NT2/D1 (cell line): ENCODE measurements at regions not wholly inside any gene's neighbourhood (a gene's known extent, or its start where the extent isn't known, plus 50 kb on each side); places are given as distances from the start of the nearest gene placed in this dataset.

Source experiments
- SUZ12 ChIP-seq: IDR thresholded peaks from 2 replicates; pipeline ENCODE4 v1.6.1; 2011; ENCODE audit not compliant: insufficient read length, insufficient read depth; ENCODE audit errors: extremely low read depth
- YY1 ChIP-seq: IDR thresholded peaks from 2 replicates; pipeline ENCODE4 v1.6.1; 2011; ENCODE audit not compliant: insufficient read length, insufficient read depth
- ZNF274 ChIP-seq: IDR thresholded peaks from 2 replicates; pipeline ENCODE4 v1.6.1; 2011; ENCODE audit warnings: mild to moderate bottlenecking, low read depth, low read length

DNA sequence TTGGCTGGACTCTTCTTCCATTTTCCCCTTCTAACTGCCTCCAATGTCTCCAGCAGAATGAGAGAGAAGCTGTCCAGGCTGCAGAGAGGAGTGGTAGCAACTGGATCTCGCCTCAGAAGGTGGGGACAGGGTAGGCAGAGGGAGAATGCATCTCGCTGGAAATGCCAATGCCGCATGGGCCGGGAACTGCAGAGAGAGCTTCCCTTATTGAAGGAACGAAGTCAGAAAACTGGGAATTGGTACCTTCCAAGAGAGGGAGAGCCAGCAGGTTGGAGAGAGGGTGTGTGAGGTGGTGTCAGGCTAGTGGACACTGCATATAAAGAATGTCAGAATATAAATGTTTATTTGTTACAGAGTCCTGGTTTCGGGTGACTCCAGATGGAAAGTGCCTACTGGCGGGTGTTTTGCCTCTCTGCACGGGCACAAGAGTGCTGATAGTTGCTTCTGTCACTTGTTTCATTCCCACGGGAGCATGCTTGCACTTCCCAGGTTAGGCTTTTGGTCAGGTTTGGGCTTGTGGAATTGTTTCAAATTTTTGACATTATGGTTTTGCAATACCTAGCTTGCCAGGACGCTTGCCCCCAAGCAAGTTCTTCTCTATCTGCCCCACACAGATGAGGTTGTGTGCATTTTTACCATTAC is 156.8 kb upstream of the STS start:
- no peak for TF ChIP-seq YY1
- no peak for TF ChIP-seq SUZ12
- no peak for TF ChIP-seq ZNF274
